Testis (tissue), 2 donors: ENCODE measurements at regions not wholly inside any gene's neighbourhood (a gene's known extent, or its start where the extent isn't known, plus 50 kb on each side); places are given as distances from the start of the nearest gene placed in this dataset.

Experiments
- DNase-seq: peaks from one replicate; pipeline ENCODE4 v3.0.0-alpha.2; 2019
- H3K27ac ChIP-seq, 2 donors: fragments of 200-600 bp; sonication (generic); one replicate each; pipeline ENCODE4 v1.5.1; 2019
- H3K27me3 ChIP-seq: fragments of 200-600 bp; sonication (generic); one replicate; pipeline ENCODE4 v1.5.1; 2019
- H3K36me3 ChIP-seq: fragments of 200-600 bp; sonication (generic); one replicate; pipeline ENCODE4 v1.5.1; 2017; ENCODE audit warnings: low read depth; ENCODE audit errors: missing control alignments
- H3K4me1 ChIP-seq: fragments of 200-600 bp; sonication (generic); one replicate; pipeline ENCODE4 v1.5.1; 2019
- H3K4me3 ChIP-seq, 2 donors: fragments of 200-600 bp; sonication (generic); one replicate each; pipeline ENCODE4 v1.5.1; 2017 to 2019
- H3K9me3 ChIP-seq: fragments of 200-600 bp; sonication (generic); one replicate; pipeline ENCODE4 v1.5.1; 2017
- POLR2A ChIP-seq: fragments of 450-650 bp; IDR thresholded peaks from one replicate; pipeline ENCODE4 v1.6.1; 2017; ENCODE audit warnings: antibody characterized with exemption, mild to moderate bottlenecking, moderate library complexity
- WGBS, 2 donors: methylation state at CpG; one replicate each; pipeline ENCODE4 v1.1.5; 2018; 5-methylcytosine and 5-hydroxymethylcytosine counted together
- intact Hi-C: fragments of 100-400 bp; cut with DNase I; formaldehyde crosslinking; loops from one replicate; pipeline ENCODE4 v1.15.1; 2023; ENCODE audit warnings: low total_unique reads
- TF ChIP-seq, protein P1 (sequence below), 3 experiments: fragments of 450-650 bp in 2 of 3; fragments of 200-600 bp in 1 of 3; sonication (generic) in 1 of 3; IDR thresholded peaks; one replicate each; pipeline ENCODE4 v1.5.1; 2016 to 2019; ENCODE audit warnings: antibody characterized with exemption in 3 of 3, mild to moderate bottlenecking in 2 of 3, moderate library complexity in 1 of 3

GRCh38 chr14:40806471-40806870 lies 800.2 kb upstream of the LRFN5 start:
- no peaks in the 10 kb centered on the region for H3K36me3 ChIP-seq
- no peaks in the 10 kb centered on the region for H3K9me3 ChIP-seq
- no peak overlapping the region for H3K27ac ChIP-seq
- TF ChIP-seq, protein P1, sequence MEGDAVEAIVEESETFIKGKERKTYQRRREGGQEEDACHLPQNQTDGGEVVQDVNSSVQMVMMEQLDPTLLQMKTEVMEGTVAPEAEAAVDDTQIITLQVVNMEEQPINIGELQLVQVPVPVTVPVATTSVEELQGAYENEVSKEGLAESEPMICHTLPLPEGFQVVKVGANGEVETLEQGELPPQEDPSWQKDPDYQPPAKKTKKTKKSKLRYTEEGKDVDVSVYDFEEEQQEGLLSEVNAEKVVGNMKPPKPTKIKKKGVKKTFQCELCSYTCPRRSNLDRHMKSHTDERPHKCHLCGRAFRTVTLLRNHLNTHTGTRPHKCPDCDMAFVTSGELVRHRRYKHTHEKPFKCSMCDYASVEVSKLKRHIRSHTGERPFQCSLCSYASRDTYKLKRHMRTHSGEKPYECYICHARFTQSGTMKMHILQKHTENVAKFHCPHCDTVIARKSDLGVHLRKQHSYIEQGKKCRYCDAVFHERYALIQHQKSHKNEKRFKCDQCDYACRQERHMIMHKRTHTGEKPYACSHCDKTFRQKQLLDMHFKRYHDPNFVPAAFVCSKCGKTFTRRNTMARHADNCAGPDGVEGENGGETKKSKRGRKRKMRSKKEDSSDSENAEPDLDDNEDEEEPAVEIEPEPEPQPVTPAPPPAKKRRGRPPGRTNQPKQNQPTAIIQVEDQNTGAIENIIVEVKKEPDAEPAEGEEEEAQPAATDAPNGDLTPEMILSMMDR (IDR thresholded peaks at IDR 0.05), result no peak
- TF ChIP-seq POLR2A, result no peak
- no peaks in the 10 kb centered on the region for H3K4me1 ChIP-seq
- DNase-seq, result no peak
- H3K27me3 ChIP-seq, result no peaks in the 10 kb centered on the region
- no peak overlapping the region for H3K4me3 ChIP-seq
- intact Hi-C loops, result no loop called here

GRCh38 chr14:40796168-40796567 lies 810.5 kb upstream of the LRFN5 start:
- TF ChIP-seq POLR2A, result no peak
- TF ChIP-seq, protein P1 (IDR thresholded peaks at IDR 0.05), result no peak
- no peaks in the 10 kb centered on the region for H3K27me3 ChIP-seq
- H3K9me3 ChIP-seq, result no peaks in the 10 kb centered on the region
- H3K4me1 ChIP-seq, result no peaks in the 10 kb centered on the region
- DNase-seq, result no peak
- WGBS, 2 donors, result 72 to 88% methylated on average over 1 of the region's 1 CpG
- no peak overlapping the region for H3K4me3 ChIP-seq
- H3K27ac ChIP-seq, result no peak overlapping the region
- intact Hi-C loops, result no loop called here
- H3K36me3 ChIP-seq, result no peaks in the 10 kb centered on the region

- no peaks in the 10 kb centered on the region for H3K9me3 ChIP-seq
- no peak overlapping the region for H3K27ac ChIP-seq
- TF ChIP-seq, protein P1 (IDR thresholded peaks at IDR 0.05), result no peak
- TF ChIP-seq POLR2A, result no peak
- intact Hi-C loops, result no loop called here
- no peak for DNase-seq
- no peaks in the 10 kb centered on the region for H3K4me1 ChIP-seq
- 90 to 96% methylated on average over 9 of the region's 9 CpGs for WGBS, 2 donors
- H3K27me3 ChIP-seq, result no peaks in the 10 kb centered on the region
- no peak overlapping the region for H3K4me3 ChIP-seq
- H3K36me3 ChIP-seq, result no peaks in the 10 kb centered on the region
Measured at GRCh38 chr14:40784860-40785259, 821.8 kb upstream of the LRFN5 start.

- H3K4me3 ChIP-seq, result no peak overlapping the region
- intact Hi-C loops, result no loop called here
- 74 to 79% methylated on average over 1 of the region's 1 CpG for WGBS, 2 donors
- H3K27me3 ChIP-seq, result no peaks in the 10 kb centered on the region
- H3K36me3 ChIP-seq, result no peaks in the 10 kb centered on the region
- no peaks in the 10 kb centered on the region for H3K9me3 ChIP-seq
- no peak for DNase-seq
- H3K27ac ChIP-seq, result no peak overlapping the region
- no peaks in the 10 kb centered on the region for H3K4me1 ChIP-seq
- TF ChIP-seq, protein P1 (IDR thresholded peaks at IDR 0.05), result no peak
- TF ChIP-seq POLR2A, result no peak
Measured at GRCh38 chr14:40762685-40763084, 844.0 kb upstream of the LRFN5 start.

DNA sequence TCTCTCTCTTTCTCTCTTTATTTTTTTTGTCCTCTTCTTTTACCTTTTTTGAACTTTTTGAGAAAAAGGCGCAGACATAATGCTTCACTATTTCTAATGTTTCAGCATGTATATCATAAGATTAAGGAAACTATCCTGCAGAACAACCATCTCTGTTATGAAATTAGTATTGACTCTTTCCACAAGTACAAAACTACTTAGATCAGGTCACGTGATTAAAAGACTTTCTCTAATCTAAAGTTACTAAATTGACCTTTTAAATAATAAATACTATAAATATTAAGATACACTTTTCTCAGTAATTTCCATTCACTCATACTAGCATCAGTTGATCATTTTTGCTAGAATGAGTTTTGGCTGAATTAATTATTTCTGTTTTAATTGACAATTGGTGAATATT lies 844.5 kb upstream of the LRFN5 start:
- intact Hi-C loops, result no loop called here
- 85 to 91% methylated on average over 2 of the region's 2 CpGs for WGBS, 2 donors
- Histone ChIP-seq H3K27me3 (no peaks in the 10 kb centered on the region), H3K4me1 (no peaks in the 10 kb centered on the region), H3K9me3 (no peaks in the 10 kb centered on the region), H3K36me3 (no peaks in the 10 kb centered on the region), H3K27ac (no peak overlapping the region), H3K4me3 (no peak overlapping the region)
- DNase-seq, result no peak
- TF ChIP-seq POLR2A, result no peak
- TF ChIP-seq, protein P1 (IDR thresholded peaks at IDR 0.05), result no peak
